ENCODE measurements at regions not wholly inside any gene's neighbourhood (a gene's known extent, or its start where the extent isn't known, plus 50 kb on each side); places are given as distances from the start of the nearest gene placed in this dataset.

DNA sequence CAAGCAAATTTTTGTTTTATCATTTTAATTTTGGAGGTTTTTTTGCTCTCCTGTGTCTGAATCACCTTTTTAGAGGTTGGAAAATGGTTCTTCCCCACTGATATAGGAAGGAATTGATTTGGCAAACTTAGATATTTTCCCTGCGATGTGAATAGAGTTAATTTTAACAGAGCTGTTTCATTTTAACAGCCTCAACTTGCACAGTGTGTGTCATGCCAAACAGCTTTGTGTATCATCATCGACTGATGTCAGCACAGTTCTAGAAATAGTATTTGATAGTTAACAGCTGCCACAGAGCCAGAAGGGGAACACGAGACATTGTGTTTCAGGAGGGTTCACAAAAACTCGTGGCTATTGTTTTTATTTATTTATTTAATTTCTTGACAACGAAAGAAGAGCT is 243.1 kb upstream of the FOXN3 start:
- no peak for DNase-seq

DNA sequence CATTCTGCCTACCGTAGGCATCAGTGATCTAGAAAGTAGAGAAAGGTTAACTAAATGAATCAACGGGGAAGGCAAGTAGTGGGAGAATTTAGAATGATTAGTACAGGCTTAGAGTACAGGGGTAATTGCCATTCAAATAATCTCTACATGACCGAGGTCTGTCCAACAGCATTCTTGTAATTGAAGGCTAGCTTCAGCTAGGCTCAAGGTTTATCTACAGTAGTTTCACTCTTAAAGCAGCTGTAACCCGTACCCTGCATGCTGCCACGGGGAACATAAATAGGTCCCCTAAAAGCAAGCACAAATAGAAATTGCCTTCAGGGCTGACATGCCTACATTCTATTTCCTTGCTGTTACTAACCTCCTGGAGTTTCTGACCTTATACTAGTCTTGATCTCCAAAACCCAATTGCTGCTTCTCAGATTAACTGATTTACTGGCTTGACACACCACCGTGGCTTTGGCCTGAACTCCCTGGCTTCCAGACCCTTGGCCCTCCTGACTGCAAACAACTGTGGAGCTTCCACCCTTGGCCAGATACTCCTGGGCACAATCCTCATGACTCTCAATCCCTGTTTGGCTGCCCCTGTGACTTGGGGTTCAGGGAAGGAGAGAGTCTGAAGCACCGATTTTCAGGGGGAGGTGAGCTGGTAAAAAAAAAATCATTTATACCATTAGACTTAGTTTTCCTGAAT is 242.1 kb upstream of the FOXN3 start:
- DNase-seq, result no peak

DNA sequence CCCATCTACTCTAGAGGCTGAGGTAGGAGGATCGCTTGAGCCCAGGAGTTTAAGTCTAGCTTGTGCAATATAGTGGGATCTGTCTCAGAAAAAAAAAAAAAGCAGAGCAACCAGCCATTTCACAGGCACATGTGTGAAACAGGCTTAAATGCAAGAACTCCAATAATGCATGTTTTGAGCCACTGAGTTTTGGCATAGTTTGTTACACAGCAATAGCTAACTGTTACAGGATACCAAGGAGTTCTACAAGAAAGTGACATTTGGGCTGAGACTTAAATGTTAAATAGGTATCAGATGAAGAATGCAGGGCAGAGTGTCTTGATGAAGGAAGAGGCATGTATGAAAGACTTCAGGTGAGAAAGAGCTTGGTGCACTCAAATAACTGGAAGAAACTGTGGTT is 240.0 kb upstream of the FOXN3 start:
- no peak for DNase-seq

GRCh38 chr14:89654998-89655397 is 238.0 kb upstream of the FOXN3 start:
- DNase-seq, result no peak

DNA sequence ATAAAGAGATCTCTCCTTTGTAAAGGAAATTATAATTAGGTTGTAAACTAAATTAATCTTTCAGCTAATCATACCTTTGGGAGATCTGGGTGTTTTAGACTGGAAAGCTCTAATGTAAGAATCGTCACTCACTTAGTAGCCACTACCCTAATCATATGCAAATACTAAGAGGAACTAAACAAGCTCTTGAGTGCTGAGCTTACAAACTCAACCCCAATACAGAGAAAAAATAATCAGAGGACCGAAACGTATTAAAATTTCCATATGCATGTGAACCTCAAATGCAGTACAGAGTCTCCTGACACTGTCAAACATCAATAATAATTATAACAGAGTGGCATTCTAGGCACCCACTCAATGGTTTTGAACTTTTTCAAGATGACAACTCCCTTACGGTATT is 235.3 kb upstream of the FOXN3 start:
- DNase-seq, result no peak

DNA sequence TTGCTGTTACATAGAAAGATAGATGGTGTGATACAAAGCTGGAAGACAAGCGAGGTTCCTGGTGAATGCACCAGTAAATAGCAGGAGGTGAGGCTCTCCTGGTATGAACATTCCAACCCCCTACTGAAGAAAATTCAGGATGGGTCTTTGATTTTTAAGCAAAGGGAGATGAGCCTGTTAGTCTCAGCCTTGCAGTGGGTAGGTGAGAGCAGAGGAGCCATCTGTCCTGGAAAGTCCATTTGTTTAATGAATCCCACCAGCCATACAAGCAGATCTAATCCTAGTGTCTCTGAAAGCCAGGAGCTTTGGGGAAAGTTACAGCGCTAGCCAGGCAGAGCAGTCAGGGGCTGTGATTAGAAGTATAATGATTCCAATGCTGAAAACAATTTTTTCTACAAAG is 234.8 kb upstream of the FOXN3 start:
- DNase-seq, result no peak

- DNase-seq, result no peak
Measured at GRCh38 chr14:89650077-89650978, 233.3 kb upstream of the FOXN3 start.

DNA sequence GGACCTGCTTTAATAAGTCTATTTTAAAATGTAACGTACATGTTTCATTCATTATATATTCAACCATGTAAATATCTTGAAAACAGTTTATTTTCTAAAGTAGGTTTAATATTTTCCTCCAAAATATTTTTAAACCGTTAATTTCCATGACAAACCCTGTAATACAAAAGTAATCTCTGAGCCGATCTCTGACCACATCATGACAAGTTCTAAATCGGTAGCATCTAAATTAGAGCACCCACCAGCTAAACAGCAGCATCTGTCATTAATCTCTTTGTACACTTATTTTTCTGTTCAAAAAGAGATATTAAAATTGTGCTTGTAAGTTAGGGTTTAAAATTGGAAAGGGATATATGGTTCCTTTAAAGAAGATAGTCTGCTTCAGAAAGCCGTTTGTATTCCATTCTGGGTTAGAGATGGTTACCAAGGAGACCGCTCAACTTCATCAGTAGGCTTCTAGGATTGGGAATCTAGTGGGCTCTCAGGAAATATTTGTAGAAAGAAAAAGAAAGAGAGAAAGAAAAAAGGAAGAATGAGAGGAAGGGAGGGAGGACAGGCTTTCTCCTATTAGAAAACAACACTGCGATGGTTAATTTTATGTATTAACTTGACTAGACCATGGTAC is 232.5 kb upstream of the FOXN3 start:
- DNase-seq, result no peak

DNA sequence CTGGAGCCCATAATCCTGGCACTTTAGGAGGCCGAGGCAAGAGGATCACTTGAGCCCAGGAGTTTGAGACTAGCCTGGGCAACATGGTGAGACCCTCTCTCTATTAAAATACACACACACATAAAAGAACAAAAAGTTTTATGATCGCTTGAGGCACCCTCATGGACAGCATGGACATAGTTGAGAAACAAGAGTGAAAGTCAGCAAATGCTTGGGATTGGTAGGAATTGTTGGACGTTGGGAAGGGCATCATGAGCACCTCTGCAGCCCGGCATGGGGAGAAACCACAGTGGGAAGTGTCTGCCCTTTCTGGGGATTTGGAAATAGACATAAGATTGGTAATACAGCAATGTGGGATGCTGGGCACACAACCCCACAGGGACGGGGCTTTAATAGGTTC is 231.9 kb upstream of the FOXN3 start:
- no peak for DNase-seq

GRCh38 chr14:89648510-89648909 is 231.5 kb upstream of the FOXN3 start:
- no peak for DNase-seq

DNA sequence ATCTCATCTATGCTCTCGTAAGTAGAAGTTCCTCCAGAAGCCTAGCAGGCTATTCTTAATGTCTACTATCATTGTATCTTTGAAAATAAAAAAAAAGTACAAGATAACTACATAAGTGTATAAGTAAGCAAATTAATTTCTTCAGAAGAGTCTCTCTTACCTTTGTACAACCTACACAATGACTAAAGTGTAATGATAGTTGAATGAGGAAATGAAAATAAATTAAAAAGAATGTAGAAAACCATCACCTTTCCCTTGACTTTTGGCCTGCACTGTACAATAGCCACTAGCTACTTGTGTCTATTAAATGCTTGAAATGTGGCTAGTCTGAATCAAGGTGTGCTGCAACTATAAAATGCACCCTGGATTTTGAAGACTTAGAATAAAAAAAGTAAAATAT is 229.9 kb upstream of the FOXN3 start:
- no peak for DNase-seq

- no peak for DNase-seq
Measured at GRCh38 chr14:89644641-89645040, 227.6 kb upstream of the FOXN3 start.

GRCh38 chr14:89641495-89642175 is 224.6 kb upstream of the FOXN3 start:
- no peak for DNase-seq

- DNase-seq, result no peak
Measured at GRCh38 chr14:89640141-89640540, 223.1 kb upstream of the FOXN3 start.

GRCh38 chr14:89639687-89640086 is 222.7 kb upstream of the FOXN3 start:
- no peak for DNase-seq

- no peak for DNase-seq
Measured at GRCh38 chr14:89638891-89639290, 221.9 kb upstream of the FOXN3 start.

- no peak for DNase-seq
Measured at GRCh38 chr14:89637581-89637980, 220.5 kb upstream of the FOXN3 start.

GRCh38 chr14:89635615-89636014 is 218.6 kb upstream of the FOXN3 start:
- no peak for DNase-seq

DNA sequence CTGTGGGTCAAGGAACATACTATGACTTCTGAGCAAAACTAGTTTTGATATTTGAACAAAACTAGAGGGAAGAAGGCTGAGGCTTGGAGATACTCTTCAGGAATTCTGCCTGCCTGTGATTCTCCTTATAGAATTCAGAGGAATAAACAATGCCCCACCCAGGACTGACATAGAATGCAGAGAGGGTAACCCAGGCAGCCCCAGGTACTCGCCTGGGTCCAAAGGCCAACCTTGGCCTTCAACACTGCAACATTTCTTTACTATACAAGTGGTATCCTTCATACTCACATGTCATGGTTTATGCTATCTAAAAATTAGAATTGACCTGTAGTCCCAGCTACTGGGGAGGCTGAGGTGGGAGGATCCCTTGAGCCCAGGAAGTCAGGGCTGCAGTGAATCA is 217.0 kb upstream of the FOXN3 start:
- DNase-seq, result no peak

DNA sequence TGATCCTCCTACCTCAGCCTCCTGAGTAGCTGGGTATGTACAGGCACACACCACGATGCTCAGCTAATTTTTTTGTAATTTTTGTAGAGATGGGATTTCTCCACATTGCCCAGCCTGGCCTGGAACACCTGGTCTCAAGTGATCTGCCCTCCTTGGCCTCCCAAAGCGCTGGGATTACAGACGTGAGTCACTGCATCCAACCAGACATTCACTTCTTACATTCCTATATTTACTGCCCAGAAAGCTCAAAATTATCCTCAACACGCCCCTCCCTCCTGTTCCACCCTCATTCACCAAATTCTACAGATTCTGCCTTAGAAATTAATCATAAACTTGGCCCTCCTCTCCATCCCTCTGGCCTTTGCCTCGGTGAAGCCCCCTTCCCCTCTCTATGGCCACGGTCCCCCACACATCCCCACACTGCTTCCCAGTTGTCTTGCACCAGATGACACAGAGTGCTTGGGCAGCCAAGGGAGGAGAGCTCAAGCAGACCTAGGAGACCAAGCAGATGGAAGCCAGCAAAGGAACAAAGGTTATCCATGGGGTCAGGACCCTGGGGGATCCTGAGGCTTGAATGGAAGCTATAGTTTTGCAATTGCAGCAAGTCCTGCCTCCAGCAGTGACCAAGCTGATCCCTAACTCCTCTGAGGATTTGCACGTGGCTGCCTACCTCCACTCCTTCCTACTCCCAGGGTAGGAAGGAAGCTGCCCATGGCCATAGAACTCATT is 213.2 kb upstream of the FOXN3 start:
- DNase-seq, result no peak

DNA sequence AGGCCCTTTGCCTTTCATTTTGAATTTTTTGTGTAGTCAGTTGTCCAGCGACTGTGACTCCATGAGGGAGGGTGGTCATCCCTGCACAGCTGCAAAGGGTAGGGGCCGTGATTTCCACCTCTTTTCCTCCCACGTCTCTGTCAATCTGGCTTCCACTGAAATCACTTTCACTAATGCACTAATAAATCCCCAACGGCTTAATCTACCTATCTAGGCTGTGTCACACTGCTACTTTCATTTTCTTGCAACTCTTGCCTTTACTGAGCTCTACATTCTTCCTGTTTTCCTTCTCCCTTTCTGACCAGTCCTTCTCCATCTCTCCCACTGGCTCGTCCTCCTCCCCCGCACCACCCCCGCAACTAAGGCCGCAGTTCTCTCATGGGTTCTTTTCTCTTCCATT is 212.3 kb upstream of the FOXN3 start:
- no peak for DNase-seq

GRCh38 chr14:89628521-89628920 is 211.5 kb upstream of the FOXN3 start:
- DNase-seq, result no peak

Measured in right forelimb (tissue), 1 donor.